ENCODE measurements at regions not wholly inside any gene's neighbourhood (a gene's known extent, or its start where the extent isn't known, plus 50 kb on each side); places are given as distances from the start of the nearest gene placed in this dataset.

DNA sequence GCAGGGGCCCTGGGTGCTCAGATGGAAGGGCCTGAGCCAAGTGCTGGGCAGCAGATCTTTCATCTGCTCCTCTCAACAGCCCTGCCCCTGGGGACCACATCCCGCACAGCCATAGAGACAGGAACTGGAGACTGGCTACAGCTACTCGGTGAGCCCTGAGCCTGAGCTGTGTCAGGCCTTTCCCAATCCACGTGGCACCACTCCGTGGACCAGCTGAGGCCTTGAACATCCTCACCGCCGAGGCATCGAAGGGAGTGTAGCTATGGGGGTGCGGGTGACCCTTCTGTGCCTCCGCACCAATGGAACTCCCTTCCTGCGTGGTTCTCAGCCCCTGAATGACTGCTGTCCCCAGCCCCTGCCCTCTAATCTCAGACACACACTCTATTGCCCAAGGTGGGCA, 362.7 kb upstream of the SHH start:
- Histone ChIP-seq H3K9me3 (ENCODE audit: severe bottlenecking) (no peaks in the 10 kb centered on the region), H3K27me3 (ENCODE audit: insufficient read depth, poor library complexity, severe bottlenecking) (no peaks in the 10 kb centered on the region)
- TF ChIP-seq, protein P1, sequence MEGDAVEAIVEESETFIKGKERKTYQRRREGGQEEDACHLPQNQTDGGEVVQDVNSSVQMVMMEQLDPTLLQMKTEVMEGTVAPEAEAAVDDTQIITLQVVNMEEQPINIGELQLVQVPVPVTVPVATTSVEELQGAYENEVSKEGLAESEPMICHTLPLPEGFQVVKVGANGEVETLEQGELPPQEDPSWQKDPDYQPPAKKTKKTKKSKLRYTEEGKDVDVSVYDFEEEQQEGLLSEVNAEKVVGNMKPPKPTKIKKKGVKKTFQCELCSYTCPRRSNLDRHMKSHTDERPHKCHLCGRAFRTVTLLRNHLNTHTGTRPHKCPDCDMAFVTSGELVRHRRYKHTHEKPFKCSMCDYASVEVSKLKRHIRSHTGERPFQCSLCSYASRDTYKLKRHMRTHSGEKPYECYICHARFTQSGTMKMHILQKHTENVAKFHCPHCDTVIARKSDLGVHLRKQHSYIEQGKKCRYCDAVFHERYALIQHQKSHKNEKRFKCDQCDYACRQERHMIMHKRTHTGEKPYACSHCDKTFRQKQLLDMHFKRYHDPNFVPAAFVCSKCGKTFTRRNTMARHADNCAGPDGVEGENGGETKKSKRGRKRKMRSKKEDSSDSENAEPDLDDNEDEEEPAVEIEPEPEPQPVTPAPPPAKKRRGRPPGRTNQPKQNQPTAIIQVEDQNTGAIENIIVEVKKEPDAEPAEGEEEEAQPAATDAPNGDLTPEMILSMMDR (IDR thresholded peaks at IDR 0.05; ENCODE audit: poor library complexity, severe bottlenecking) = no peak

DNA sequence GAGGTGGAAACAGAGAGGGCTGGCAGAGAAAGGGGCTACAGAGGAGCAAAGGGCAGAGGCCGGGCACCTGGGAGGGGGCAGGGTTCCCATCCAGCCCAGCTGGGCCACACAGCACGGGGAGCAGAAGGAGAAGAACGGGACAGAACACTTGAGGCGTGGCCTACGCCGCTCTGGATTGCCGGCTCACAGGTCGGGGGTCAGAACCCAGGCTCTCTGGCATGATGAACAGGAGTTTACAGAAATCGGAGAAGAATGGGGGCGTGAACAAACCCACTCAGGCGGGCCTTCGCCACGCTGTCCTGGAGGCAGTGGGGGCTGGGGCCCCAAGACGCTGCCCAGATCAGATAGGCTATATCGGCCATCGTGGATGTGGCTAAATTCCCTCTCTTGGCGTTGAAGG, 362.2 kb upstream of the SHH start:
- no peak overlapping the region for H3K4me3 ChIP-seq (ENCODE audit: severe bottlenecking)
- no peak overlapping the region for H3K27ac ChIP-seq (ENCODE audit: poor library complexity, severe bottlenecking)
- H3K27me3 ChIP-seq (ENCODE audit: insufficient read depth, poor library complexity, severe bottlenecking) = no peaks in the 10 kb centered on the region
- H3K36me3 ChIP-seq (ENCODE audit: low read depth) = no peaks in the 10 kb centered on the region
- no peaks in the 10 kb centered on the region for H3K4me1 ChIP-seq (ENCODE audit: insufficient read depth, poor library complexity, severe bottlenecking)
- DNase-seq (ENCODE audit: low spot score) (no peak), ATAC-seq (ENCODE audit: low read depth) (no peak)
- TF ChIP-seq, protein P1 (IDR thresholded peaks at IDR 0.05; ENCODE audit: poor library complexity, severe bottlenecking) = no peak
- H3K9me3 ChIP-seq (ENCODE audit: severe bottlenecking) = no peaks in the 10 kb centered on the region

More for the DNA sequence above, 362.7 kb upstream of the SHH start:
- no peaks in the 10 kb centered on the region for H3K4me1 ChIP-seq (ENCODE audit: insufficient read depth, poor library complexity, severe bottlenecking)
- H3K36me3 ChIP-seq (ENCODE audit: low read depth) = no peaks in the 10 kb centered on the region
- ATAC-seq (ENCODE audit: low read depth) (no peak), DNase-seq (ENCODE audit: low spot score) (no peak)
- H3K27ac ChIP-seq (ENCODE audit: poor library complexity, severe bottlenecking) = no peak overlapping the region
- H3K4me3 ChIP-seq (ENCODE audit: severe bottlenecking) = no peak overlapping the region

DNA sequence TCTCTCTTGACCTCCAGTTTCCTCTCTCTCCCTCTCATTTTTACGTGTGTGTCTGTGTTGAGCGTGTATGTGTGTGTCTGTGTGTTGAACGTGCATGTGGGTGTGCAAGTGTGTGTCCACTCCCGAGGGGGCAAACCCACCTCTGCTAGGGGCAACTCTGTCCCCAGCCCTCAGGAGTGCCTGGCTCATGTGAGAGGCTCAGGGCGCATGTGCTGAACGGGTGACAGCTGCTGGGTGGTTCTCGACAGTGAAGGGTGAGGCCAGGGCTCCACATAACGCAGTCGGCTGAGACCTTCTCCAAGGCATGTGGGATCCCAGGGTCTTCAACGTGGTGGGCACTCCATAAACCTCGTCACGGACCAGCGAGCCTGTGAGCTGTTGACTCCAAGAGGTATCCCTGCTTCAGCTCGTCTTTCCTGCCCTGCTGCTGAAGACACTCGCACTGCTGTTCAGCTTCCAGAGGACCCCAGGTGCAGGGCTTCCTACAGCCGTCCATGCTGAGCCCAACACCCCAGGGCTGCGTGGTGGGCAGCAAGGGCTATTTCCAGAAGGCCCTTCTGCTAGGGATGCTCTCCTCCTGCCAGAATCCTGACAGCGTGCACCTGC, 361.6 kb upstream of the SHH start:
- no peak for ATAC-seq (ENCODE audit: low read depth)
- H3K4me1 ChIP-seq (ENCODE audit: insufficient read depth, poor library complexity, severe bottlenecking) = no peaks in the 10 kb centered on the region
- no peaks in the 10 kb centered on the region for H3K27me3 ChIP-seq (ENCODE audit: insufficient read depth, poor library complexity, severe bottlenecking)
- TF ChIP-seq, protein P1 (IDR thresholded peaks at IDR 0.05; ENCODE audit: poor library complexity, severe bottlenecking) = no peak
- no peak overlapping the region for H3K27ac ChIP-seq (ENCODE audit: poor library complexity, severe bottlenecking)
- H3K36me3 ChIP-seq (ENCODE audit: low read depth) = no peaks in the 10 kb centered on the region
- DNase-seq (ENCODE audit: low spot score) = no peak
- H3K9me3 ChIP-seq (ENCODE audit: severe bottlenecking) = no peaks in the 10 kb centered on the region
- H3K4me3 ChIP-seq (ENCODE audit: severe bottlenecking) = no peak overlapping the region

DNA sequence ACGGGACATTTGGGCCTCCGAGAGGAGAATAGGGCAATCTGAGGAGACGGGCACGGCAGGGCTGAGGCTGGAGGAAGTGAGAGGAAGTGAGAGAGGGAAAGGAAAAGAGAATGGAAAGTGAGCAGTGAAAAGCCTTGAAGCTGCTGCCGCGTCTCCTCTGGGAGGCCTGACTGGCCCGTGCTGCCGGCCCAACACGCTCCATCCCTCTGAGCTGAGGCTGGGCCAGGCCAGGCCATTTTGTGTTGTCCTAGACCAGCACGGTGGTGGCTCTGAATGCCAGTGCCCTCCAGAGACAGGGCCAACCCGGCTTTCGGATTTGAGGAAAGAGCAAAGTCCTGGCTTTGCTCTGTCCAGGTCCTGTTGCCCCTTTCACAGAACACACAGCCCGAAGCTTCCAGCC, 361.1 kb upstream of the SHH start:
- ATAC-seq (ENCODE audit: low read depth) (no peak), DNase-seq (ENCODE audit: low spot score) (no peak)
- no peaks in the 10 kb centered on the region for H3K27me3 ChIP-seq (ENCODE audit: insufficient read depth, poor library complexity, severe bottlenecking)
- no peak overlapping the region for H3K4me3 ChIP-seq (ENCODE audit: severe bottlenecking)
- H3K36me3 ChIP-seq (ENCODE audit: low read depth) = no peaks in the 10 kb centered on the region
- H3K27ac ChIP-seq (ENCODE audit: poor library complexity, severe bottlenecking) = no peak overlapping the region
- H3K9me3 ChIP-seq (ENCODE audit: severe bottlenecking) = no peaks in the 10 kb centered on the region
- H3K4me1 ChIP-seq (ENCODE audit: insufficient read depth, poor library complexity, severe bottlenecking) = no peaks in the 10 kb centered on the region
- TF ChIP-seq, protein P1 (IDR thresholded peaks at IDR 0.05; ENCODE audit: poor library complexity, severe bottlenecking) = no peak

DNA sequence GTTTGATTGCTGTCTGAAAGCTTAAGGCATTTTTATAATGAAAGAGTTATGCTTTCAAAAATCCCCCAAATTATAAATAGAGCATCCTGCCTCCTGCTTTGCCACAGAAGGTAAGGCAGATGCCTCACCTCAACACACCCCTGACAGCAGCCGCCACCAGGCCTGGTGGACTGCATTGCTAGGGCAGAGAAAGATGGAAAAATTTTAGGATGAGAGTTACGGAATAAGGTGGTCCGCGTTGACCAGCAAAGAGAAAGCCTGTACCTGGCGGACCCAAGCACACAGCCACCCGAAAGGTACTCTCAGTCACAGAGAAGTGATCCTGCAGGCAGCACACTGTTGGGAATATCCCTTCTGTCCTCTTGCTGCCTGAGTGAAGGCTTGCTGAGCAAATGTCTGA, 360.4 kb upstream of the SHH start:
- no peak overlapping the region for H3K27ac ChIP-seq (ENCODE audit: poor library complexity, severe bottlenecking)
- no peaks in the 10 kb centered on the region for H3K36me3 ChIP-seq (ENCODE audit: low read depth)
- DNase-seq (ENCODE audit: low spot score) (no peak), ATAC-seq (ENCODE audit: low read depth) (no peak)
- no peaks in the 10 kb centered on the region for H3K27me3 ChIP-seq (ENCODE audit: insufficient read depth, poor library complexity, severe bottlenecking)
- no peaks in the 10 kb centered on the region for H3K9me3 ChIP-seq (ENCODE audit: severe bottlenecking)
- no peaks in the 10 kb centered on the region for H3K4me1 ChIP-seq (ENCODE audit: insufficient read depth, poor library complexity, severe bottlenecking)
- TF ChIP-seq, protein P1 (IDR thresholded peaks at IDR 0.05; ENCODE audit: poor library complexity, severe bottlenecking) = no peak
- no peak overlapping the region for H3K4me3 ChIP-seq (ENCODE audit: severe bottlenecking)

All from RWPE2 (cell line).